ENCODE measurements at regions not wholly inside any gene's neighbourhood (a gene's known extent, or its start where the extent isn't known, plus 50 kb on each side); places are given as distances from the start of the nearest gene placed in this dataset.
"Not testable (repeated sequence)": the region's sequence is repeated elsewhere in the genome, so short reads cannot be mapped to it uniquely, and the experiment has no call there.

DNA sequence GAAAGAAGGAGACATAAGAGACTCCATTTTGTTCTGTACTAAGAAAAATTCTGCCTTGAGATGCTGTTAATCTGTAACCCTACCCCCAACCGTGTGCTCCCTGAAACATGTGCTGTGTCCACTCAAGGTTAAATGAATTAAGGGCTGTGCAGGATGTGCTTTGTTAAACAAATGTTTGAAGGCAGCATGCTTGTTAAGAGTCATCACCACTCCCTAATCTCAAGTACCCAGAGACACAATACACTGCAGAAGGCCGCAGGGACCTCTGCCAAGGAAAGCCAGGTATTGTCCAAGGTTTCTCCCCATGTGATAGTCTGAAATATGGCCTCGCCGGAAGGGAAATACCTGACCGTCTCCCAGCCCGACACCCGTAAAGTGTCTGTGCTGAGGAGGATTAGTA lies 152.4 kb upstream of the NOTCH2NLA start:
- TF ChIP-seq, protein P1, sequence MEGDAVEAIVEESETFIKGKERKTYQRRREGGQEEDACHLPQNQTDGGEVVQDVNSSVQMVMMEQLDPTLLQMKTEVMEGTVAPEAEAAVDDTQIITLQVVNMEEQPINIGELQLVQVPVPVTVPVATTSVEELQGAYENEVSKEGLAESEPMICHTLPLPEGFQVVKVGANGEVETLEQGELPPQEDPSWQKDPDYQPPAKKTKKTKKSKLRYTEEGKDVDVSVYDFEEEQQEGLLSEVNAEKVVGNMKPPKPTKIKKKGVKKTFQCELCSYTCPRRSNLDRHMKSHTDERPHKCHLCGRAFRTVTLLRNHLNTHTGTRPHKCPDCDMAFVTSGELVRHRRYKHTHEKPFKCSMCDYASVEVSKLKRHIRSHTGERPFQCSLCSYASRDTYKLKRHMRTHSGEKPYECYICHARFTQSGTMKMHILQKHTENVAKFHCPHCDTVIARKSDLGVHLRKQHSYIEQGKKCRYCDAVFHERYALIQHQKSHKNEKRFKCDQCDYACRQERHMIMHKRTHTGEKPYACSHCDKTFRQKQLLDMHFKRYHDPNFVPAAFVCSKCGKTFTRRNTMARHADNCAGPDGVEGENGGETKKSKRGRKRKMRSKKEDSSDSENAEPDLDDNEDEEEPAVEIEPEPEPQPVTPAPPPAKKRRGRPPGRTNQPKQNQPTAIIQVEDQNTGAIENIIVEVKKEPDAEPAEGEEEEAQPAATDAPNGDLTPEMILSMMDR (IDR thresholded peaks at IDR 0.05; ENCODE audit: borderline replicate concordance, extremely low read depth, low read length, poor library complexity, severe bottlenecking): not testable (repeated sequence)
- not testable (repeated sequence) for TF ChIP-seq EZH2 (IDR thresholded peaks at IDR 0.05; ENCODE audit: borderline replicate concordance, low read depth, low read length, severe bottlenecking)
